Activated T-helper 17 cell treated with anti-CD3 and anti-CD28 coated beads, Interleukin-2, amount 50 U/mL, for 72 hours (primary cell): ENCODE measurements at regions not wholly inside any gene's neighbourhood (a gene's known extent, or its start where the extent isn't known, plus 50 kb on each side); places are given as distances from the start of the nearest gene placed in this dataset.
"Not testable (repeated sequence)": the region's sequence is repeated elsewhere in the genome, so short reads cannot be mapped to it uniquely, and the experiment has no call there.

Experiments used
- ATAC-seq: fragments of 150-1000 bp; cut with Tn5 transposase; replicated peaks from 2 replicates; pipeline ENCODE4 v1.10.0; 2021; ENCODE audit warnings: mild to moderate bottlenecking, moderate library complexity
- H3K27ac Mint-ChIP-seq: one replicate; pipeline ENCODE4 v1.8.0; 2022; ENCODE audit warnings: mixed read lengths
- H3K27me3 Mint-ChIP-seq: one replicate; pipeline ENCODE4 v1.8.0; 2022; ENCODE audit warnings: mixed read lengths
- H3K36me3 Mint-ChIP-seq: one replicate; pipeline ENCODE4 v1.8.0; 2022; ENCODE audit warnings: low read depth, mild to moderate bottlenecking, mixed read lengths
- H3K4me1 Mint-ChIP-seq: one replicate; pipeline ENCODE4 v1.8.0; 2022; ENCODE audit warnings: mixed read lengths
- H3K4me3 Mint-ChIP-seq: one replicate; pipeline ENCODE4 v1.8.0; 2022; ENCODE audit warnings: mild to moderate bottlenecking, mixed read lengths
- H3K9me3 Mint-ChIP-seq: one replicate; pipeline ENCODE4 v1.8.0; 2022; ENCODE audit warnings: mixed read lengths

DNA sequence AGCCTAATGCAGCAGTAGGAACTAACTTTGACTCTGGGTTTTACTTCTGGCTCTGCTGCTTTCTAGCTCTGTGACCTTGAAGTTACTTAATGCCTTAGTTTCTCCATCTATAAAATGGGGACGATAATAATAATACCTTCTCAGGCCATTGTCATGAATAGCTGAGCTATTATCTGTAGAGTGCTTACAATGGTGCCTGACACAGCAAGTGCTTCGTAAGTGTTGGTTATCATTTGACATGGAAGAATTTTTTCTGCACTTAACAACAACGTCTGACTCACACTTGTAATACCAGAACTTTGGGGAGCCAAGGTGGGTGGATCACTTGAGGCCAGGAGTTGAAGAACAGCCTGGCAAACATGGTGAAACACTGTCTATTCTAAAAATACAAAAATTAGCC lies 140.5 kb downstream of the ARL4A start:
- H3K27ac Mint-ChIP-seq: no peak overlapping the region
- H3K36me3 Mint-ChIP-seq: no peaks in the 10 kb centered on the region
- no peak for ATAC-seq
- no peaks in the 10 kb centered on the region for H3K4me1 Mint-ChIP-seq
- peaks cover 2% of the 10 kb centered on the region for H3K9me3 Mint-ChIP-seq
- no peaks in the 10 kb centered on the region for H3K27me3 Mint-ChIP-seq
- H3K4me3 Mint-ChIP-seq: no peak overlapping the region

GRCh38 chr7:12831024-12831423 lies 143.6 kb downstream of the ARL4A start:
- Mint-ChIP-seq H3K4me3 (no peak overlapping the region), H3K9me3 (peaks cover 13% of the 10 kb centered on the region), H3K36me3 (no peaks in the 10 kb centered on the region), H3K27ac (no peak overlapping the region), H3K27me3 (peaks cover 7% of the 10 kb centered on the region), H3K4me1 (no peaks in the 10 kb centered on the region)
- no peak for ATAC-seq

DNA sequence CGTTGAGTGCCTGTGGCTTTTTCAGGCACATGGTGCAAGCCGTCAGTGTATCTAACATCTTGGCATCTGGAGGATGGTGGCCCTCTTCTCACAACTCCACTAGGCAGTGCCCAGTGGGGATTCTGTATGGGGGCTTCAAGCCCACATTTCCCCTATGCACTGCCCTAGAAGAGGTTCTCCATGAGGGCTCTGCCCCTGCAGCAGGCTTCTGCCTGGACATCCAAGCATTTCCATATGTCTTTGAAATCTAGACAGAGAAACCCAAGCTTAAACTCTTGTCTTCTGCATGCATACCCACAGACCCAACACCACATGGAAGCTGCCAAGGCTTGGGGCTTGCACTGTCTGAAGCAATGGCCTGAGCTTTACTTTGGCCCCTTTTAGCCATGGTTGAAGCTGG lies 146.4 kb downstream of the ARL4A start:
- H3K4me3 Mint-ChIP-seq: no peak overlapping the region
- peaks cover 13% of the 10 kb centered on the region for H3K9me3 Mint-ChIP-seq
- H3K27ac Mint-ChIP-seq: no peak overlapping the region
- no peaks in the 10 kb centered on the region for H3K36me3 Mint-ChIP-seq
- ATAC-seq: no peak
- no peaks in the 10 kb centered on the region for H3K4me1 Mint-ChIP-seq
- H3K27me3 Mint-ChIP-seq: peaks cover 7% of the 10 kb centered on the region

DNA sequence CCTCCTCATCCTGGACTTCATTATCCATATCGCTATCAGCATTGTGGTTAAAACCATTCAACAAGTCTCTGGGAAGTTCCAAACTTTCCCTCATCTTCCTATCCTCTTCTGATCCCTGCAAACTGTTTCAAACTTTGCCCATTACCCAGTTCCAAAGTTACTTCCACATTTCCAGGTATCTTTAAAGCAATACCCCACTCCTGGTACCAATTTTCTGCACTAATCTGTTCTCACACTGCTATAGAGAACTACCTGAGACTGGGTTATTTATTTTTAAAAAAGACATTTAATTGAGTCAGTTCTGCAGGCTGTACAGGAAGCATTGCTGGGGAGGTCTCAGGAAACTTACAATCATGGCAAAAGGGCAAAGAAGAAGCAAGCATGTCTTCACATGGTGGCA lies 147.3 kb downstream of the ARL4A start:
- H3K27me3 Mint-ChIP-seq: peaks cover 7% of the 10 kb centered on the region
- H3K27ac Mint-ChIP-seq: no peak overlapping the region
- H3K36me3 Mint-ChIP-seq: no peaks in the 10 kb centered on the region
- peaks cover 13% of the 10 kb centered on the region for H3K9me3 Mint-ChIP-seq
- no peak overlapping the region for H3K4me3 Mint-ChIP-seq
- H3K4me1 Mint-ChIP-seq: no peaks in the 10 kb centered on the region
- ATAC-seq: no peak

DNA sequence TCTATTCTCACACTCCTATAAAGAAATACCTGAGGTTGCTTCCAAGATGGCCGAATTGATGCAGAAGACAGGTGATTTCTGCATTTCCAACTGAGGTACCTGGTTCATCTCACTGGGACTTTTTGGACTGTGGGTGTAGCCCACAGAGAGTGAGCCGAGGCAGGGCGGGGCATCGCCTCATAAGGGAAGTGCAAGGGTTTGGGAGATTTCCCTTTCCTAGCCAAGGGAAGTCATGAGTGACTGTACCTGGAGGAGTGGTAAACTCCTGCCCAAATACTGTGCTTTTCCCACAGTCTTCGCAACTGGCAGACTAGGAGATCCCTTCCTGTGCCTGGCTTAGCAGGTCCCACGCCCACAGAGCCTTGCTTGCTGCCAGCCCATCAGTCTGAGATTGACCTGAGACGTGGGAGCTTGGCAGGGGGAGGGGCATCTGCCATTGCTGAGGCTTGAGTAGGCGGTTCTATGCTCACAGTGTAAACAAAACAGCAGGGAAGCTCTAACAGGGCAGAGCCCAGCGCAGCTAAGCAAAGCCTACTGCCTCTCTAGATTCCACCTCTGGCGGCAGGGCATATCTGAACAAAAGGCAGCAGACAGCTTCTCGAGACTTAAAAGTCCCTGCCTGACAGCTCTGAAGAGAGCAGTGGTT lies 152.2 kb downstream of the ARL4A start:
- peaks cover 16% of the 10 kb centered on the region for H3K9me3 Mint-ChIP-seq
- H3K27ac Mint-ChIP-seq: no peak overlapping the region
- H3K36me3 Mint-ChIP-seq: no peaks in the 10 kb centered on the region
- H3K4me3 Mint-ChIP-seq: no peak overlapping the region
- peaks cover 4% of the 10 kb centered on the region for H3K27me3 Mint-ChIP-seq
- no peak for ATAC-seq
- H3K4me1 Mint-ChIP-seq: no peaks in the 10 kb centered on the region

- H3K27ac Mint-ChIP-seq, H3K4me1 Mint-ChIP-seq, ATAC-seq, H3K4me3 Mint-ChIP-seq, H3K36me3 Mint-ChIP-seq, H3K27me3 Mint-ChIP-seq: not testable (repeated sequence)
- H3K9me3 Mint-ChIP-seq: peaks cover 20% of the 10 kb centered on the region
Measured at GRCh38 chr7:12844732-12845131, 157.3 kb downstream of the ARL4A start.

DNA sequence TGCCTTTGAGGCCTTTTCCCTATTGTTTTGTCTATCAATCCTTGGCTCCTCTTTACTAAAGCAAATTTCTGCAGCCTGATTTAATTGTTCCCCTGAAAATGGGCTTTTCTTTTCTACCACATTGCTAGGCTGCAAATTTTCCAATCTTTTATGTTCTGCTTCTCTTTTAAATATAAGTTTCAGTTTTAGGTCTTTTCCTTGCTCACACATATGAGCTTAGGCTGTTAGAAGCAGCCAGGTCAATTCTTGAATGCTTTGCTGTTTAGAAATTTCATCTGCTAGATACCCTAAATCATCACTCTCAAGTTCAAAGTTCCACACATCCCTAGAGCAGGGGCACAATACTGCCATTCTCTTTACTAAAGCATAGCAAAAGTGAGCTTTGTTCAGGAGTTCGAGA lies 159.6 kb downstream of the ARL4A start:
- Mint-ChIP-seq H3K4me1 (no peaks in the 10 kb centered on the region), H3K9me3 (peaks cover 14% of the 10 kb centered on the region), H3K4me3 (no peak overlapping the region), H3K36me3 (no peaks in the 10 kb centered on the region), H3K27me3 (no peaks in the 10 kb centered on the region), H3K27ac (no peak overlapping the region)
- ATAC-seq: no peak

- no peak for ATAC-seq
- Mint-ChIP-seq H3K4me1 (no peaks in the 10 kb centered on the region), H3K9me3 (peaks cover 9% of the 10 kb centered on the region), H3K4me3 (no peak overlapping the region), H3K27ac (no peak overlapping the region), H3K36me3 (no peaks in the 10 kb centered on the region), H3K27me3 (no peaks in the 10 kb centered on the region)
Measured at GRCh38 chr7:12851142-12851541, 163.7 kb downstream of the ARL4A start.

DNA sequence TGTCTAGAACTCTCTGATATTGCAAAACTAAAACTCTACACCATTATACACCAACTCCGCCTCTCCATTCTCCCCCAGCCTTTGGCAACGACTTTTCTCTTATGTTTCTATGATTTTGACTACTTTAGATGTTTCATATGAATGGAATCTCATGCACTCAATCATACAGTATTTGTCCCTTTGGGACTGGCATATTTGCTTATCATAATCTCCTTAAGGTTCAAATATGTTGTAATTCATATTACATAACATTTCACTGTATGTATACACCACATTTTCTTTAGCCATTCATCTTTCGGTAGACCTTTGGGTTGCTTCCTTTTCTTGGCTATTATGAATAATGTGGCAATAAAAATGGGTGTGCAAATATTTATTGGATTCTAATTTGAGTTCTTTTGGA lies 164.4 kb downstream of the ARL4A start:
- no peaks in the 10 kb centered on the region for H3K27me3 Mint-ChIP-seq
- no peaks in the 10 kb centered on the region for H3K36me3 Mint-ChIP-seq
- H3K4me1 Mint-ChIP-seq: no peaks in the 10 kb centered on the region
- no peak overlapping the region for H3K27ac Mint-ChIP-seq
- no peak overlapping the region for H3K4me3 Mint-ChIP-seq
- peaks cover 9% of the 10 kb centered on the region for H3K9me3 Mint-ChIP-seq
- ATAC-seq: no peak

DNA sequence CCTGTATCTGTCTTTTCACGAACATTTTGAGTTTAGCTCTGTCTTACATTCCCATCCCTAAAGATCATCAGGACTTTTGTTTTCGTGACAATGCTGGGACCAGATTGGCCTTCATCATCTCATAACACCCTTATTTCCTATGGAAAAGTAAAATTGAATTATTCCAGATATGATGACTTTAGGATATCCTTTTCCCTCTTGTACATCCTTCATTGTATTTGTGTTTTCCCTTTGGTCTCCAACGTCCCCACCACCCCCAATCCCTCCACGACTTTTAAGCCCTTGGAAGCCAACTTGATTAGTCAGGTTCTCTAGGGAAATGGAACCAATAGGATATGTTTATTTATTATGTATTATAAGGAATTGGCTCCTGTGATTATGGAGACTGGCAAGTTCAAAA lies 167.6 kb downstream of the ARL4A start:
- H3K36me3 Mint-ChIP-seq: no peaks in the 10 kb centered on the region
- no peak overlapping the region for H3K27ac Mint-ChIP-seq
- H3K4me3 Mint-ChIP-seq: no peak overlapping the region
- H3K9me3 Mint-ChIP-seq: no peaks in the 10 kb centered on the region
- H3K4me1 Mint-ChIP-seq: no peaks in the 10 kb centered on the region
- no peaks in the 10 kb centered on the region for H3K27me3 Mint-ChIP-seq
- no peak for ATAC-seq

DNA sequence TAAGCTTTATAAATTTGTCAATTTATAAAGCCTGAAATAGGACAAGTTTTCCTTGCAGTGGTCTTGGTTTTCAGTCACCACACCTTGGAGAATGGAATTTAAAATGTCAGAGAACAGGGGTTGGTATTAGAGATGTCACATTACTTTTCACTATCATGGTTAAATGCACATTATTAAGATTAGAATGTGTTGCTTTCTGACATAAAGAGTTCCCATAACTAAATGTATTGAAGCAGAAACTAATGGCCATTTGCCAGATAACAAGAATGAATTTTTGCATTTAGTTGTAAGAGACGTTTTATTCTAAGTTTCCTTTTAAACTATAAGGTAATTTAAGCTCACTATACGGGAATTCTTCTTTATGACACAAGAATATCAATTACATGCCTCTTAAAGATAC lies 172.3 kb downstream of the ARL4A start:
- no peak overlapping the region for H3K27ac Mint-ChIP-seq
- no peak for ATAC-seq
- no peaks in the 10 kb centered on the region for H3K4me1 Mint-ChIP-seq
- H3K36me3 Mint-ChIP-seq: no peaks in the 10 kb centered on the region
- H3K9me3 Mint-ChIP-seq: no peaks in the 10 kb centered on the region
- peaks cover 5% of the 10 kb centered on the region for H3K27me3 Mint-ChIP-seq
- no peak overlapping the region for H3K4me3 Mint-ChIP-seq

DNA sequence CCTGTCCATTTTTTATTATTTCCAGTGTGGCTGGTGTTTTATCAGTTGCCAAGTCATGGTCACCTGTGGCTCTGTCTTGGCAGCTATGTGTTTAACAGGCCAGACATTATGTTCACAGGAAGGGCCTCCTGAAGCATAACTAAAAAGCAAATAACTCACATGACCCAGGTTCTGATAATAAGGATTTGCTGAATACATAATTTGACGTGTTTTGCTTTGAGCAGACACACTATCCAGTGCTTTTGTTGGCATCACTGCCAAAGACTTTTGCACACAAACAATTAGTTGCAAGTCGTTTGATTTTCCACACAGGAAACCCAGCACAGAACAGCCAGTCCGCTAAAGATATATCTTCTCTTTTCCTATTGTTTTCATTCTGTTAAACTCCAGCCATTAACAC lies 173.6 kb downstream of the ARL4A start:
- Mint-ChIP-seq H3K4me3 (no peak overlapping the region), H3K4me1 (no peaks in the 10 kb centered on the region), H3K36me3 (no peaks in the 10 kb centered on the region), H3K9me3 (no peaks in the 10 kb centered on the region), H3K27ac (no peak overlapping the region), H3K27me3 (peaks cover 9% of the 10 kb centered on the region)
- no peak for ATAC-seq

DNA sequence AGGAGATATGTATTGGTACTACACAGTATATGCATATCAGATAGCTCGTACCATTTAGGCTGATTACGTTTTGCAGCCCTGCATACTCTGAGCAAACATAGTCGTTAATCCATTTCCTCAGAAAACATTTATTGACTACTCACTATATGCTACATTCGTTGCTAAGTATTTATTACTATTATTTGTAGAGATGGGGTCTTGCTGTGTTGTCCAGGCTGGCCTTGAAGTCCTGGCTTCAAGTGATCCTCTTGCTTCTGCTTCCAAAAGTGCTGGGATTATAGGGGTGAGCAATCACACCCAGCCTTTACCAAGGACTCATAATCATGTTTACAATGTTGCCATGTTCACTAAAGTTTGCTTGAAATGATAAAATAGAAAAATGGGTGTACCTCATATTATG lies 174.7 kb downstream of the ARL4A start:
- no peaks in the 10 kb centered on the region for H3K4me1 Mint-ChIP-seq
- no peak for ATAC-seq
- no peaks in the 10 kb centered on the region for H3K36me3 Mint-ChIP-seq

GRCh38 chr7:12864470-12865046 lies 177.1 kb downstream of the ARL4A start:
- Mint-ChIP-seq H3K9me3 (no peaks in the 10 kb centered on the region), H3K36me3 (no peaks in the 10 kb centered on the region), H3K4me3 (no peak overlapping the region), H3K27ac (no peak overlapping the region), H3K27me3 (peaks cover 11% of the 10 kb centered on the region), H3K4me1 (no peaks in the 10 kb centered on the region)
- ATAC-seq: no peak

More for the DNA sequence above, 174.7 kb downstream of the ARL4A start:
- no peak overlapping the region for H3K27ac Mint-ChIP-seq
- no peak overlapping the region for H3K4me3 Mint-ChIP-seq
- no peaks in the 10 kb centered on the region for H3K9me3 Mint-ChIP-seq
- H3K27me3 Mint-ChIP-seq: peaks cover 11% of the 10 kb centered on the region

DNA sequence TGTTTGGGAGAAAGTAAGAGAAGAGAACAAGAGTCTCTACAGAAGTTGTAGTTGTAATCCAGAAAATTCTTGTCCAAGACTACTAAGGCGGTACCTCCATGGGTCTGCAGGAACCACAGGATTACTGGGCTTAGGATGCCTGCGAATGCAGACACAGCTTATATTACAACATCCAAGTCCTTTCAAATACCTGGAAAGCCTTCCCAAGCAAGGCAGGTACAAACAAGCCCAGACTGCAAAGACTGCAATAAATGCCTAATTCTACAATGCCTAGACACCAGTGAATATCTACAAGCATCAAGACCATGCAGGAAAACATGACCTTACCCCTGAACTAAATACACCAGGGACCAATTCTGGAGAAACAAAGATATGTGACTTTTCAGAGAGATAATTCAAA lies 178.2 kb downstream of the ARL4A start:
- Mint-ChIP-seq H3K9me3 (no peaks in the 10 kb centered on the region), H3K27ac (no peak overlapping the region), H3K27me3 (peaks cover 11% of the 10 kb centered on the region), H3K4me3 (no peak overlapping the region), H3K36me3 (no peaks in the 10 kb centered on the region), H3K4me1 (no peaks in the 10 kb centered on the region)
- no peak for ATAC-seq

DNA sequence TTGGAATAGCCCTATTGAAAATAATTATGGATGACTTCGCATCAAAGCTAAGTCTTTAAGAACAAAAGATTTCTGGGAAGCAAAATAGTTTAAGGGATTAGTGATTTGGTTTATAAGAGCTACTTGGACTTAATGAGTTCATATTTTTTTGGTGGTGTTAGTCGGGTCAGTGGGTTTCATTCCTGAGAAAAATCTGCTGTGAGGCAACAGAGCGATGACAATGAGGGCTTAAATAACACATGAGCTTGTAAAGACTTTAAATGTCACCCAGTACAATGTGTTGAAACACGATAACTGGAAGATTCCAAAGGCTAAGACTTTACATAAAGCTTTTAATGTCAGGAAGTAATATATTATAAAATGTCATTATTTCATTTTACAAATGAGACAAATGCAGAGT lies 178.8 kb downstream of the ARL4A start:
- no peaks in the 10 kb centered on the region for H3K4me1 Mint-ChIP-seq
- peaks cover 8% of the 10 kb centered on the region for H3K27me3 Mint-ChIP-seq
- H3K4me3 Mint-ChIP-seq: no peak overlapping the region
- no peak for ATAC-seq
- H3K36me3 Mint-ChIP-seq: no peaks in the 10 kb centered on the region
- H3K27ac Mint-ChIP-seq: no peak overlapping the region
- H3K9me3 Mint-ChIP-seq: no peaks in the 10 kb centered on the region
